Vagina (tissue), 2 donors: ENCODE measurements at regions not wholly inside any gene's neighbourhood (a gene's known extent, or its start where the extent isn't known, plus 50 kb on each side); places are given as distances from the start of the nearest gene placed in this dataset.

ENCODE experiments used
- DNase-seq, 2 donors: peaks; one replicate each; pipeline ENCODE4 v3.0.0-alpha.2; 2017; ENCODE audit errors: extremely low spot score in 2 of 2
- H3K27ac ChIP-seq: fragments of 200-600 bp; sonication (generic); one replicate; pipeline ENCODE4 v1.5.1; 2019
- H3K27me3 ChIP-seq: fragments of 200-600 bp; sonication (generic); one replicate; pipeline ENCODE4 v1.5.1; 2019
- H3K36me3 ChIP-seq, 2 donors: fragments of 200-600 bp; sonication (generic); one replicate each; pipeline ENCODE4 v1.5.1; 2017 to 2019
- H3K4me1 ChIP-seq: fragments of 200-600 bp; sonication (generic); one replicate; pipeline ENCODE4 v1.5.1; 2019
- H3K4me3 ChIP-seq, 2 donors: fragments of 200-600 bp; sonication (generic); 1 replicate in 1 of 2; 2 replicates in 1 of 2; pipeline ENCODE4 v1.5.1; 2016 to 2019
- H3K9me3 ChIP-seq: fragments of 200-600 bp; sonication (generic); one replicate; pipeline ENCODE4 v1.5.1; 2019
- CTCF ChIP-seq, 3 experiments: fragments of 450-650 bp in 2 of 3; fragments of 200-600 bp in 1 of 3; sonication (generic) in 1 of 3; IDR thresholded peaks; one replicate each; pipeline ENCODE4 v1.5.1; 2017 to 2019; ENCODE audit warnings: antibody characterized with exemption in 3 of 3, mild to moderate bottlenecking in 2 of 3, moderate library complexity in 2 of 3
- POLR2A ChIP-seq, 2 donors: fragments of 450-650 bp; IDR thresholded peaks; one replicate each; pipeline ENCODE4 v1.6.1; 2017; ENCODE audit warnings: antibody characterized with exemption in 2 of 2, mild to moderate bottlenecking in 2 of 2, moderate library complexity in 2 of 2
- POLR2AphosphoS5 ChIP-seq, 2 donors: sonication (generic); formaldehyde crosslinking; IDR thresholded peaks; one replicate each; pipeline ENCODE4 v1.9.0; 2017; ENCODE audit warnings: antibody characterized with exemption in 2 of 2, mild to moderate bottlenecking in 2 of 2, low read depth in 1 of 2; ENCODE audit not compliant: insufficient read depth in 1 of 2
- intact Hi-C: fragments of 100-400 bp; cut with DNase I; formaldehyde crosslinking; loops from one replicate; pipeline ENCODE4 v1.15.1; 2023

- TF ChIP-seq POLR2AphosphoS5 (IDR thresholded peaks at IDR 0.05; ENCODE audit: insufficient read depth in 1 of 2, low read depth in 1 of 2) = no peak
- no peak for TF ChIP-seq POLR2A (IDR thresholded peaks at IDR 0.05)
- no peak for TF ChIP-seq CTCF (IDR thresholded peaks at IDR 0.05)
- no peak for DNase-seq
- Histone ChIP-seq H3K4me3 (peak overlapping the region in 1 of 2 donors; percentile 11), H3K9me3 (no peaks in the 10 kb centered on the region), H3K27me3 (no peaks in the 10 kb centered on the region), H3K36me3 (no peaks in the 10 kb centered on the region), H3K4me1 (no peaks in the 10 kb centered on the region), H3K27ac (no peak overlapping the region)
- intact Hi-C loops = no loop called here
Measured at GRCh38 chr1:72623299-72623708, 341.0 kb upstream of the NEGR1 start.

- H3K27me3 ChIP-seq = no peaks in the 10 kb centered on the region
- H3K27ac ChIP-seq = no peak overlapping the region
- H3K4me3 ChIP-seq = no peak overlapping the region
- no peaks in the 10 kb centered on the region for H3K9me3 ChIP-seq
- no peaks in the 10 kb centered on the region for H3K4me1 ChIP-seq
- intact Hi-C loops = no loop called here
- no peaks in the 10 kb centered on the region for H3K36me3 ChIP-seq
- DNase-seq = no peak
- TF ChIP-seq CTCF (IDR thresholded peaks at IDR 0.05) (no peak), POLR2AphosphoS5 (IDR thresholded peaks at IDR 0.05; ENCODE audit: insufficient read depth in 1 of 2, low read depth in 1 of 2) (no peak), POLR2A (IDR thresholded peaks at IDR 0.05) (no peak)
Measured at GRCh38 chr1:72620453-72620852, 338.1 kb upstream of the NEGR1 start.

GRCh38 chr1:72606216-72606810, 324.0 kb upstream of the NEGR1 start:
- H3K27ac ChIP-seq = no peak overlapping the region

GRCh38 chr1:72601035-72601674, 318.8 kb upstream of the NEGR1 start:
- no peaks in the 10 kb centered on the region for H3K9me3 ChIP-seq
- H3K4me1 ChIP-seq = no peaks in the 10 kb centered on the region
- H3K36me3 ChIP-seq = no peaks in the 10 kb centered on the region
- TF ChIP-seq POLR2A (IDR thresholded peaks at IDR 0.05) (no peak), CTCF (IDR thresholded peaks at IDR 0.05) (no peak), POLR2AphosphoS5 (IDR thresholded peaks at IDR 0.05; ENCODE audit: insufficient read depth in 1 of 2, low read depth in 1 of 2) (no peak)
- DNase-seq = no peak
- no peak overlapping the region for H3K27ac ChIP-seq
- H3K4me3 ChIP-seq = no peak overlapping the region
- H3K27me3 ChIP-seq = no peaks in the 10 kb centered on the region
- intact Hi-C loops = no loop called here

More at GRCh38 chr1:72606216-72606810, 324.0 kb upstream of the NEGR1 start:
- no peak for TF ChIP-seq POLR2AphosphoS5 (IDR thresholded peaks at IDR 0.05; ENCODE audit: insufficient read depth in 1 of 2, low read depth in 1 of 2)
- no peak for TF ChIP-seq CTCF (IDR thresholded peaks at IDR 0.05)
- no peak for TF ChIP-seq POLR2A (IDR thresholded peaks at IDR 0.05)
- Histone ChIP-seq H3K36me3 (no peaks in the 10 kb centered on the region), H3K27me3 (no peaks in the 10 kb centered on the region), H3K4me3 (no peak overlapping the region), H3K9me3 (no peaks in the 10 kb centered on the region), H3K4me1 (no peaks in the 10 kb centered on the region)
- no peak for DNase-seq
- intact Hi-C loops = no loop called here

GRCh38 chr1:72586023-72586685, 303.8 kb upstream of the NEGR1 start:
- Histone ChIP-seq H3K4me1 (no peaks in the 10 kb centered on the region), H3K27ac (no peak overlapping the region), H3K36me3 (no peaks in the 10 kb centered on the region), H3K9me3 (no peaks in the 10 kb centered on the region), H3K27me3 (no peaks in the 10 kb centered on the region), H3K4me3 (no peak overlapping the region)
- TF ChIP-seq POLR2AphosphoS5 (IDR thresholded peaks at IDR 0.05; ENCODE audit: insufficient read depth in 1 of 2, low read depth in 1 of 2) = no peak
- no peak for TF ChIP-seq CTCF (IDR thresholded peaks at IDR 0.05)
- TF ChIP-seq POLR2A (IDR thresholded peaks at IDR 0.05) = no peak
- intact Hi-C loops = no loop called here
- DNase-seq = no peak
